Heart left ventricle (tissue), 13 donors: ENCODE measurements at regions not wholly inside any gene's neighbourhood (a gene's known extent, or its start where the extent isn't known, plus 50 kb on each side); places are given as distances from the start of the nearest gene placed in this dataset.

ENCODE experiments used
- POLR2A ChIP-seq, 2 donors: fragments of 450-650 bp; IDR thresholded peaks; one replicate each; pipeline ENCODE4 v1.6.1; 2017; ENCODE audit warnings: antibody characterized with exemption in 2 of 2, mild to moderate bottlenecking in 2 of 2, moderate library complexity in 2 of 2
- TF ChIP-seq, protein P1 (sequence below), 12 donors: fragments of 200-600 bp; sonication (generic) in 4 of 12; IDR thresholded peaks; one replicate each; pipeline versions ENCODE4 v1.5.0 to v1.8.0; 2018 to 2022; ENCODE audit warnings: antibody characterized with exemption in 12 of 12, mild to moderate bottlenecking in 5 of 12
- donor health status: ischemic (EF 13 %, LVEDD 7.1; RV severe dilation, severe dysfunction).
- donor health status: DM: no; HTN: yes; CAD: no.
- donor health status: DM: no; HTN: no; CAD: no.
- donor health status: ischemic (EF 25% LVEDD 6.9; RV normal size, moderate dysfunction).
- donor health status: ischemic (EF 25% LVEDD 5.7; RV mildly dilated, moderate dysfunction).
- donor health status: ischemic (EF 35%, LVEDD 5.7; RV mildly dilated, moderate dysfunction).
- donor health status: nonischemic (EF 11% LVEDD 7.7; RV severe dilation, severe dysfunction).
- donor health status: DM: yes; HTN: yes; CAD: no.
- donor health status: PGD.
- donor health status: ischemic (EF 29% LVEDD 5.4; RV normal size, mild dysfunction).
- donor health status: nonischemic (EF 23%, LVEDD 6.1; RV moderate dilation, normal function).

DNA sequence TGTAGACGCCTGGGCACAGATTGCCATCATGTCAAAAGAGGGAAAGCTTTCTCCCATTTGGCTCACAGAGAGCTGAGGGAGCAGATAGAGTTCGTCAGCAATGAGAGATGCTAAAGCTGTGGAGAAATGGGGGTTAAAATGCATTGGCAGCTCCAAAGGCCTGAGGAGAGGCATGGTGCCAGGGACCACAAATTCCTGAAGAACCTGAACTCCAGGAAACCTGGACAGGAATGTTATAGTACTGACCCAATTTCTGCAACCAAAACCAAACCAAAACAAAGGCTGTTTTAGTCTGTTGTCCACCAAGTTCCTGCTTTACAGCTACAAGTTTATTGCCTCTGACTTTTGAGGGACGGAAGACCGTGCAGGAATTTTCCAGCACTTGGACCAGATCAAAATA, 575.7 kb downstream of the REEP3 start:
- TF ChIP-seq POLR2A (IDR thresholded peaks at IDR 0.05): no peak
- TF ChIP-seq, protein P1, sequence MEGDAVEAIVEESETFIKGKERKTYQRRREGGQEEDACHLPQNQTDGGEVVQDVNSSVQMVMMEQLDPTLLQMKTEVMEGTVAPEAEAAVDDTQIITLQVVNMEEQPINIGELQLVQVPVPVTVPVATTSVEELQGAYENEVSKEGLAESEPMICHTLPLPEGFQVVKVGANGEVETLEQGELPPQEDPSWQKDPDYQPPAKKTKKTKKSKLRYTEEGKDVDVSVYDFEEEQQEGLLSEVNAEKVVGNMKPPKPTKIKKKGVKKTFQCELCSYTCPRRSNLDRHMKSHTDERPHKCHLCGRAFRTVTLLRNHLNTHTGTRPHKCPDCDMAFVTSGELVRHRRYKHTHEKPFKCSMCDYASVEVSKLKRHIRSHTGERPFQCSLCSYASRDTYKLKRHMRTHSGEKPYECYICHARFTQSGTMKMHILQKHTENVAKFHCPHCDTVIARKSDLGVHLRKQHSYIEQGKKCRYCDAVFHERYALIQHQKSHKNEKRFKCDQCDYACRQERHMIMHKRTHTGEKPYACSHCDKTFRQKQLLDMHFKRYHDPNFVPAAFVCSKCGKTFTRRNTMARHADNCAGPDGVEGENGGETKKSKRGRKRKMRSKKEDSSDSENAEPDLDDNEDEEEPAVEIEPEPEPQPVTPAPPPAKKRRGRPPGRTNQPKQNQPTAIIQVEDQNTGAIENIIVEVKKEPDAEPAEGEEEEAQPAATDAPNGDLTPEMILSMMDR (IDR thresholded peaks at IDR 0.05): no peak
